ENCODE measurements at regions not wholly inside any gene's neighbourhood (a gene's known extent, or its start where the extent isn't known, plus 50 kb on each side); places are given as distances from the start of the nearest gene placed in this dataset.

DNA sequence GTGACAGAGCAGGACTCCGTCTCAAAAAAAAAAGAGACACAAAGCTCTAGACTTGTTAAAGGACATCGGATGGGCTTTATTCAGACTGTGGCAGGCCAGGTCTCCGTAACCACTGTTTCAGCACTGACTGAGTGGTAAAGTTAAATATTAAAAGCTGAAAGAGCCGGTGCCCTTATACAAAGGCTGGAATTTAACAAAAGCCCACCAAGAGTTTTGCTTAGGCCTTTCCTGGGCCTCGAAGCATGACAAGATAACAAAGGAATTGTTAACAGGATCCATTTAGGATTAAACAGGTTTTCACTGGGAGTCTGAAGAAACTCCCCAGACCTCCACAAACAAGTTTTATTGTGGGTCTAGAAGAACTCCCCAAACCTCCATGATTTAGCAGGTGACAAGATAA is 727.8 kb downstream of the TYW1 start:
- H3K9me3 ChIP-seq: no peaks in the 10 kb centered on the region
- TF ChIP-seq, protein P1, sequence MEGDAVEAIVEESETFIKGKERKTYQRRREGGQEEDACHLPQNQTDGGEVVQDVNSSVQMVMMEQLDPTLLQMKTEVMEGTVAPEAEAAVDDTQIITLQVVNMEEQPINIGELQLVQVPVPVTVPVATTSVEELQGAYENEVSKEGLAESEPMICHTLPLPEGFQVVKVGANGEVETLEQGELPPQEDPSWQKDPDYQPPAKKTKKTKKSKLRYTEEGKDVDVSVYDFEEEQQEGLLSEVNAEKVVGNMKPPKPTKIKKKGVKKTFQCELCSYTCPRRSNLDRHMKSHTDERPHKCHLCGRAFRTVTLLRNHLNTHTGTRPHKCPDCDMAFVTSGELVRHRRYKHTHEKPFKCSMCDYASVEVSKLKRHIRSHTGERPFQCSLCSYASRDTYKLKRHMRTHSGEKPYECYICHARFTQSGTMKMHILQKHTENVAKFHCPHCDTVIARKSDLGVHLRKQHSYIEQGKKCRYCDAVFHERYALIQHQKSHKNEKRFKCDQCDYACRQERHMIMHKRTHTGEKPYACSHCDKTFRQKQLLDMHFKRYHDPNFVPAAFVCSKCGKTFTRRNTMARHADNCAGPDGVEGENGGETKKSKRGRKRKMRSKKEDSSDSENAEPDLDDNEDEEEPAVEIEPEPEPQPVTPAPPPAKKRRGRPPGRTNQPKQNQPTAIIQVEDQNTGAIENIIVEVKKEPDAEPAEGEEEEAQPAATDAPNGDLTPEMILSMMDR (IDR thresholded peaks at IDR 0.05): no peak
- H3K27me3 ChIP-seq: no peaks in the 10 kb centered on the region
- H3K36me3 ChIP-seq: no peaks in the 10 kb centered on the region
- intact Hi-C loops (cut with DNase I): no loop called here
- no peak for DNase-seq
- no peak overlapping the region for H3K4me3 ChIP-seq
- no peak overlapping the region for H3K27ac ChIP-seq
- no peaks in the 10 kb centered on the region for H3K4me1 ChIP-seq
- no peak overlapping the region for H3K9ac ChIP-seq (ENCODE audit: low read depth in 2 of 2, low read length in 2 of 2)

DNA sequence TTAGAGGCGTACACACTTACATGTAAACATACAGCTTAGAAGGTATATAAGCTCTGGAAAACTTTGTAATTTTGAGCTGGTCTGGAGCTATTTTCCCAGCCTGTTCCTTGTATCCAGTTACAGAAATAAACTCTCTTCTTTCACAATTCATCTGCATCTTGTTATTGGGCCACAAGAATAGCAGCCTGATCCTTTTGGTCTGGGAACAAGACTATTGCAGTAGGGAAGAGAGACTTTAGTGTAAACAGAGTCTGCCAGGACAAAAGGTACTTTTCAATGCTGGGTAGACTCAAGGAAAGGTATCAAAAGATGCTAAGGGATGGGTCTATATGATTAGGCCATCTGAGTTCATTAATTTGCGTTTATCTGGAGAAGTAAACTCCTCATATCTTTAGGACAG is 728.3 kb downstream of the TYW1 start:
- no peaks in the 10 kb centered on the region for H3K36me3 ChIP-seq
- TF ChIP-seq, protein P1 (IDR thresholded peaks at IDR 0.05): no peak
- H3K4me1 ChIP-seq: no peaks in the 10 kb centered on the region
- no peaks in the 10 kb centered on the region for H3K27me3 ChIP-seq
- H3K27ac ChIP-seq: no peak overlapping the region
- H3K9me3 ChIP-seq: no peaks in the 10 kb centered on the region
- intact Hi-C loops (cut with DNase I): no loop called here
- no peak for DNase-seq
- H3K9ac ChIP-seq (ENCODE audit: low read depth in 2 of 2, low read length in 2 of 2): no peak overlapping the region
- H3K4me3 ChIP-seq: no peak overlapping the region

DNA sequence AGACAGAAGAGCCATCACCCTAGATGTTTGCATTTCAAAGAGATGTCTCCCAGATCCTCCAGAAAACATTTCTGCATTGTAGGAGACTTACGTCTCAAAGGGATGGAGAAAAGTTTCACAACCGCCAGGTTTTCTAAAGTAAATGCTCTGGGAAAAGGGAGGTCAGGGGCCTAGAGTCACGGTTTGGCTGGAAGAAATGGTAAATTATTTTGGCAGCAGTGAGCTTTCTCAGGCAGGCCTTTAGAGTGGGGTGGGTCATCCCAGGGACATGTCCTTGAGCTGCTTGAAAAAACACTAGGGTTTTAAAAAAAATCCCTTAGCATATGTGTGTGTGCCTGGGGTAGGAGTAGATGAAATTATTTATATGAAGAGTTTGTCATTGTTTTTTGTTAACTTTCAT is 728.8 kb downstream of the TYW1 start:
- TF ChIP-seq, protein P1 (IDR thresholded peaks at IDR 0.05): no peak

DNA sequence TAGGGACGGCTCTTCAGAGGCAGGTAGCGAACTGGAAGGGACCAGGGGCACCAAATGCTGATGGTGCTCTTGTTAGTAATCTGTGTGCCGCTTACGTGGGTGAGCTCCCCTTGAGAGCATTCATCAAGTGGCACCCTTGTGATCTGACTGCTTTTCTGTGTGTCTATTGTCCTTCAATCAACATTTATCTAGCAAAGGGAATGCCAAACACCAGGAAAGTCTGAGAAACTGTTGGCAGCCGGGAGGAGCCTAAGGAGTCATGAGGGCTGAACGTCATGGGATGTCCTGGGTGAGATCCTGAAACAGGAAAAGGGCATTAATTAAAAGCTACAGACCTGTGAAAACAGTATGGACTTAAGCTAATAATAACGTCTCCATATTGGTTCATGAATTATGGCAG is 733.1 kb downstream of the TYW1 start:
- no peaks in the 10 kb centered on the region for H3K27me3 ChIP-seq
- H3K4me3 ChIP-seq: no peak overlapping the region
- no peak overlapping the region for H3K27ac ChIP-seq
- H3K4me1 ChIP-seq: no peaks in the 10 kb centered on the region
- no peak overlapping the region for H3K9ac ChIP-seq (ENCODE audit: low read depth in 2 of 2, low read length in 2 of 2)
- DNase-seq: no peak
- H3K9me3 ChIP-seq: no peaks in the 10 kb centered on the region
- TF ChIP-seq, protein P1 (IDR thresholded peaks at IDR 0.05): no peak
- intact Hi-C loops (cut with DNase I): no loop called here
- H3K36me3 ChIP-seq: no peaks in the 10 kb centered on the region

More for the DNA sequence above, 728.8 kb downstream of the TYW1 start:
- H3K27ac ChIP-seq: no peak overlapping the region
- H3K9me3 ChIP-seq: no peaks in the 10 kb centered on the region
- intact Hi-C loops (cut with DNase I): no loop called here
- H3K9ac ChIP-seq (ENCODE audit: low read depth in 2 of 2, low read length in 2 of 2): no peak overlapping the region
- H3K4me1 ChIP-seq: no peaks in the 10 kb centered on the region
- DNase-seq: no peak
- no peak overlapping the region for H3K4me3 ChIP-seq
- H3K36me3 ChIP-seq: no peaks in the 10 kb centered on the region
- no peaks in the 10 kb centered on the region for H3K27me3 ChIP-seq

DNA sequence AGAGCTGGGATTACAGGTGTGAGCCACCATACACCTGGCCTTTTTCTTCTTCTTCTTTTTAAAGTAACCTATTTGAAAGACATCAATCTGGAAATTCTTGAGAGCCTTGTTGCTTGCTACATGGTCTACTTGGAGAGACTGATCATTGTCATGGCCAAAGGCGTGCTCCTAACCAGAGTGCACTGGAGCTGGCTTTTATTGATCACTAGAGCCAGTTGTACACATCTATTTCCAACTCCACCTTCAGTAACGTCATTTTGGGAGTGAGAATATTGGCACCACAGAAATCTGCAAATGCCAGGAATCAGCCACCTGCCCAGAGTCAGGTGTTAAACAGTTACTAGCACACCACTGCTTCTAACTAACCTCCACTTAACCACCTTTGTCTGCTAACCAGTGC is 735.1 kb downstream of the TYW1 start:
- intact Hi-C loops (cut with DNase I): no loop called here
- H3K27me3 ChIP-seq: no peaks in the 10 kb centered on the region
- TF ChIP-seq, protein P1 (IDR thresholded peaks at IDR 0.05): no peak
- H3K9me3 ChIP-seq: no peaks in the 10 kb centered on the region
- no peaks in the 10 kb centered on the region for H3K4me1 ChIP-seq
- H3K4me3 ChIP-seq: no peak overlapping the region
- no peaks in the 10 kb centered on the region for H3K36me3 ChIP-seq
- H3K9ac ChIP-seq (ENCODE audit: low read depth in 2 of 2, low read length in 2 of 2): no peak overlapping the region
- no peak for DNase-seq
- H3K27ac ChIP-seq: no peak overlapping the region

DNA sequence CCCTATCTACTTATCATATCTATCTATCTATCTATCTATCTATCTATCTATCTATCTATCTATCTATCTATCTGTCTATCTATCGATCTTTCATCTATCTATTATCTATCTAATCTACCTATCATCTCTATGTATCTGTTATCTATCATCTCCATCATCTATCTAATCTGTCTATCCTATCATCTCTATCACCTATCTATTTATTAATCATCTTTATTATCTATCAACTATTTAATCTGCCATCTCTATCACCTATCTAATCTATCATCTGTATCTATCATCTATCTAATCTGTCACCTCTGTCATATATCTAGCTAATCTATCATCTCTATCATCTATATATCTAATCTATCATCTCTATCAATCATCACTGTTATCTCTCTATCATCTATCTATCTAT is 736.3 kb downstream of the TYW1 start:
- no peaks in the 10 kb centered on the region for H3K36me3 ChIP-seq
- TF ChIP-seq, protein P1 (IDR thresholded peaks at IDR 0.05): no peak
- no peak for DNase-seq
- no peak overlapping the region for H3K27ac ChIP-seq
- no peak overlapping the region for H3K4me3 ChIP-seq
- intact Hi-C loops (cut with DNase I): no loop called here
- H3K9ac ChIP-seq (ENCODE audit: low read depth in 2 of 2, low read length in 2 of 2): no peak overlapping the region
- no peaks in the 10 kb centered on the region for H3K4me1 ChIP-seq
- H3K9me3 ChIP-seq: no peaks in the 10 kb centered on the region
- no peaks in the 10 kb centered on the region for H3K27me3 ChIP-seq

Data from colonic mucosa (tissue), 4 donors.